ENCODE measurements at regions not wholly inside any gene's neighbourhood (a gene's known extent, or its start where the extent isn't known, plus 50 kb on each side); places are given as distances from the start of the nearest gene placed in this dataset.

DNA sequence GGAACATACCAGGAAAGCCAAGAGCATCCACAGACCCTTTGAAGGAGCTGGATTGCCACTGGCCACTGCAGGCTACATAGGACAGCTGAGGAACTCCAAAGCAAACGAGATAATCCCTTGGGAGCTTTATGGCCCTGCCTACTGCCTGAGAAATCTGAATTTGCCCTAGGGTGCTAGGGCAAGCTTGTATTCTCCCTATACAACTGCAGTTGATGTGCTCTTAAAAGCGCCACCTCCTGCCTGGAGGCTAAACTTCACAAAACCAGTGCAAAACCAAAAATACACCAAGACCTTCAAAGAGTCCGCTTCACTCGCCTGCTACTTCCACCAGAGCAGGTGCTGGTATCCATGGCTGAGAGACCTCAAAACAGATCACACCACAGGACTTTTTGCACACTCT, 99.6 kb upstream of the KRR1 start:
- DNase-seq (ENCODE audit: low read depth): no peak

DNA sequence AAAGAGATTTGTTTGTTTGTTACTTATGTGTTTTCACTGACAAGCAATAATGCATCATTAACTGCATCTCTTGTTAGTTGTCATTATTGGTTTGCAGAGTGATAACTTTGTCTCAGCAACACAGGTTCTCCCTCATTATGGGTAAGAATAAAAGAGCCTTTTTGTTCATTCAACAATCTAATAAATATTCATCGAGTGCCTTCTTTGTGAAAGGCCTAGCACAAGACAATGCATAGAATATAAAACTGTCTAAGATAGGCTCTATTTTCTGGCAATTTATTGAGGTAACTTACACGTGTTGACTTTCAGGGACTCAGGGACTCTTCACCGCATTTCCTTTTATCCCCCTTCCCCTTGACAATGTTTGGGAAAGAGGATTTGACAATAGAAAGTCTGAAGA, 95.5 kb upstream of the KRR1 start:
- DNase-seq (ENCODE audit: low read depth): no peak

DNA sequence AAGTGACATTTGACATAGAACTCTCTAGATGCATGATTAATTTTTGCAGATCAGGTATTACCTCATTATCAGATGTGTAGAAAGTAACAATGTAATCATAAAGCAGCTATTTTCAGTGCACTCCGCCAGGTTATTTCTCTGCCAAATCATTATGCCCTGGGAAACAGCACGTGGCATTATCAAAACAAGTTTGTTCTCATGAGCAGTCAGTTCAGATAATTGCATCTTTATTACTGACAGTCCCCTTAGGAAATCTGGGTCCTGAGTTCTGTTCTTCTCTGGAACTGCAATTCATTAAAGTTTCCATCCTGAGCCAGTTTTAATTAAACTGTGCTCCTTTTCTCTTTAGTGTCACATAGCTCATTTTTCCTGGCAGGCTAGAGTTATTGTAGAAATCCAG, 94.7 kb upstream of the KRR1 start:
- DNase-seq (ENCODE audit: low read depth): no peak

DNA sequence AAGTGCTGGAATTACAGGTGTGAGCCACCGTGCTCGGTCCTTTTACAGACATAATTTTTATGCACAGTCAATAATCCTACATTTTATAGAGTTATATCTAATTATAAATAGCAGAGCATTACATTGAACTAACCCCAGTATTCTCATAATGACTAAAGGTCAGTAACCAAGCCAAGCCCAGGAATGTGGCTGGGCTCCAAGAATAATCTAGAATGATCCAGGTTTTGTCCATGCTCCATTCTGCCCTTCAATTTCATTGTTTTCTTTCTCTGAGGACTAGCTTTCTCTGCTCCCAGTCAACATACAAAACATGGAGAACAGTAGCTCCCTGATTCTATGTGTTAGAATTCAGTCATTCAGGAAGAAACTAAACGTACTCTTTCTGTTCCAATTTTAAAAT, 92.1 kb upstream of the KRR1 start:
- peak; percentile 44 for DNase-seq (ENCODE audit: low read depth)

DNA sequence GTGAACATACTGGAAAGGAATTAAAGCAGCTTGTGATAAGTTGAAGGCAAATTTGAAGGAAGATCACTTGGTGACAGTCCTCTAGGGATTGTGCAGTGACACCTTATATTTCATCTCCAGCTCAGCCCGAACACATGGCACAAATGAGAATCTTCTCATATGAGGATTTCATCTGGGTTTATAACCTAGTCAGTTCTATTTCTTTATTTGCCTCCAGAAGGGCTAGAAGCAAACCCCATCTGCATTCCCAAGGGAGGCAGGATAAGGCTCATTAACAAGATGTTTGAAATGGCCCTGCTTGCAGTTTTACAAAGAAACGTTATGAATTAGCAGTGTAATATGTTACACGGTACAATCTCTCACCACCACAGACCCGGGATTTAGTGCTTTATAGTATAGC, 90.7 kb upstream of the KRR1 start:
- no peak for DNase-seq (ENCODE audit: low read depth)

DNA sequence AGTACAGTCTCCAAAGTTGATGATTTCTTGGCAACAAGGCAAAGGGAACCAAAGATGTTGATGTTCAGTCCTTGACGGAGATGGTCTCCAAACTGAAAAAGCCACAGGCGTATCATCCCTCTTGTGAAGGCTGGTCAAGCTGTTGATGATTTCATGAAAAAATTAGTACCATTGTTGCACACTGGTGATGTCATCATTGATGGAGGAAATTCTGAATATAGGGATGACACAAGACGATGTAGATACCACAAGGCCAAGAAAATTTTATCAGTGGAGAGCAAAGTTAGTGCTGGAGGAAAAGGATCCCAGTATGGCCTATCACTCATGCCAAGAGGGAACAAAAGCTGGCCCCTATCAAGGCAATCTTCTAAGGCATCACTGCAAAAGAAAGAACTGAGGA, 88.7 kb upstream of the KRR1 start:
- no peak for DNase-seq (ENCODE audit: low read depth)

DNA sequence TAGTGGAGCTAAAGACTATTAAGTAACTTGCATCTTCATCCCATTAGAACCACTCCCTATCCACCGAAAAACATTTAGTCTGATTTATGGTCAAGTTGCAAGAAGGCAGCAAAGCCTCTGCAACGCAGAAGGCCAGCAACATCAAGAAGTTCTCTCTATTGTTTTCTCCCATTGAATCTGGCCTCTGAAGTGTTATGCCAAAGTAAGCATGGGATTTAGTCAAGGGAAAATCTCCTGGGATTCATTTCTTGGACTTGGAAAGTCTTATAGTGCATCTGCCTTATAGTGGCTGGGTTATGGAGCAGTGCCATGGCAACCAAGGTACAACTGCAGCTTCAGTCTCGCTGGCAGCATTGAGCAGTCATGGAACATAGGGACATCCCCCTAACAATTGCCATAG, 87.7 kb upstream of the KRR1 start:
- no peak for DNase-seq (ENCODE audit: low read depth)

DNA sequence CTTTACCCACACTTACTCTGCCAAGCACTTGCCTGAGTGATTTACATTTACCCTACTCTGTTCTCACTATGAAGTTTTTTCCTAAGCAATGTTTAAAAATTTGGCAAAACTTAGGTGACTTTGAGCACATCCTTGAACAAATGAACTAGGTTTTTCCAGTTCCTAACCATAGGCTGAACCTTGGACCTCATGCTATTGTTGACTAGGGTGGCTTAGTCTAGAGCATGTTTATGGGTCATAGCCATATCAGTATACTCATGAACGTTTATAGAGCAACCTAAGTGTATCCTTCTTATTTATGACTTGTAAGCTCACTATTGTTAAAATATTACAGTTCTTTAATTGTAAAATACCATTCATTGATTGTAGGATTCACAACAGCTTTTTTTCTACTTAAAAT, 85.0 kb upstream of the KRR1 start:
- no peak for DNase-seq (ENCODE audit: low read depth)

DNA sequence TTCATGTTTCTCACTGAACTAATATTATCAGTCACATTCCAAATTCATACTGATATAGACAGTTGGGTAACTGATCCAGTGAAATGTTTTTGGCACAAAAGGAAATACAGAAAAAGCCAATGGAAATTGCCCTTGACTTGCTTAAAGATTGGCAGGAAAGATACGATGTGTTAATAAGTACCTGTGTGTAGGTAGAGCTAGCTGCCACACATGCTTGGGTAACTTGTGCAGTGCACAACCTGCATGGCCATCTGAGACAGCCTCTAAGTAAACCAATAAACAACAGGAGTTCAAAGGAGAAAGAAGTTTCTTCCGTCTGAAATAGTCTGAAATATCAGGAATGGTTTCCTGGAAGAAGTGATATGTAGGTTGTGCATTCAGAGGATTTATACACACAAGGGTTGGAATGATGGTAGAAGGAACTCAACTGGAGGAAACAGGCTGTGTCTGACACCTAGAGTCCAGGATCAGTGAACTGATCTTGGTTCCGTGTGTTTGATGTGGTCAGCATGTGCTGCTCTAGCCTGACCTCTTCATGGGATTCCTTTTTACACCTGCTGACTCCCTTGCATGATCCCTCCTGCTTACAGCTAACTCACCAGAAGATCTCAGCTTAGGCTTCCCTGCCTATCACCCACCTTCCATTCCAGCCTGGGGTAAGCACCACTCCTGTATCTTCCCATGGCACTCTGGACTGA, 81.4 kb upstream of the KRR1 start:
- DNase-seq (ENCODE audit: low read depth): no peak

DNA sequence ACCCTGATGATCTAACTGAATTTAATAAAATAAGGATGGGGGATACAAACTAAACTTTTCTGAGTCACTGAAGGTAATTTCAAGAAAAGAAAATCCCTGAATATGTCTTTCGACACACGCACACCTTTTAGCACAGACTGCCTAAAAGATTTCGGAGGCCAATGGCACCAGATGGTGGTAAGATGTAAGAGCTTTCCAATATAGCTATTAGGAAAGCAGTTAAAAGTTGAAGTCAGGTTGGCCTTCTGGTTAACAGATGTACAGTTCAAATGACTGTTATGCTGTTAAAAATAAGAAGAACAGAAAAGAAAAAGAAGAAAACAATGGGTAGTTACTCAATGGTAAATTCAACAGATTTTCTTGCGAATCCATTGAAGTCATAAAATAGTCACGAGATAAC, 80.7 kb upstream of the KRR1 start:
- DNase-seq (ENCODE audit: low read depth): no peak

DNA sequence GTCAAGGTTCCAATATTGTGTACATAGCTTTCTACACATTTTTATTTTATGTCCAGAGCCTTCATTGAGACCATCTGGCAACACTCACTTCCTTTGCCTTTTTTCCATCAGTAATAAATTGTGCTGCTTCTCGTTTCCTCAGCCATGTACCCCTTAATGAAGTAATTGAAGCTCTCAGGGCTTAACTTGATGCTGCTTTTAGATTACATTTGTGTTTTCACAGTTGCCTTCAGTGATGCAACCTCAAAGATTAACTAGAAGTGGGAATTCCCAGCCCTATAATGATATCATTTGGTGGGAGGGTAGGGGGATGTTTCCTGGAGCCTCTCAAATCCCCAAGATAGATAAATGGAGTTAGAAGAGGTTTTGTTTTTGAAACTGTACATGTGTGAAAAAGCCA, 80.2 kb upstream of the KRR1 start:
- DNase-seq (ENCODE audit: low read depth): no peak

DNA sequence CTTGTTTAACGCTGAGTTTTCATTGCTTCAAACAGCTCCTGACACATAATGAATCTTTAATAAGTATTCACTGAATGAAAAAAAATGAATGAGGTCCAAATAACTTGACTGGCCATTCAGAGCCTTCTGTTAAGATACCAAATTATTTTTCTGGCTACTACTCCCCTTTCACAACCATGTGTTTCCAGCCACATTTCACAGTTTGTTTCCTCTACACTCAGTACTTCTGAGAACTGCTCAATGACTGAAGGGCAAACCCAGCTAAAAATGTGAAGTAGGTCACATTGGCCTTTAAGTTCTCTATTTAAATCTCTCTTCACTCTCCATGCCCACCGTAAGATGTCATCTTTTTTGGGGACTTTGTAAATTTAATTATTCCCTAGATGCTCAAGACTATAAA, 78.4 kb upstream of the KRR1 start:
- no peak for DNase-seq (ENCODE audit: low read depth)

DNA sequence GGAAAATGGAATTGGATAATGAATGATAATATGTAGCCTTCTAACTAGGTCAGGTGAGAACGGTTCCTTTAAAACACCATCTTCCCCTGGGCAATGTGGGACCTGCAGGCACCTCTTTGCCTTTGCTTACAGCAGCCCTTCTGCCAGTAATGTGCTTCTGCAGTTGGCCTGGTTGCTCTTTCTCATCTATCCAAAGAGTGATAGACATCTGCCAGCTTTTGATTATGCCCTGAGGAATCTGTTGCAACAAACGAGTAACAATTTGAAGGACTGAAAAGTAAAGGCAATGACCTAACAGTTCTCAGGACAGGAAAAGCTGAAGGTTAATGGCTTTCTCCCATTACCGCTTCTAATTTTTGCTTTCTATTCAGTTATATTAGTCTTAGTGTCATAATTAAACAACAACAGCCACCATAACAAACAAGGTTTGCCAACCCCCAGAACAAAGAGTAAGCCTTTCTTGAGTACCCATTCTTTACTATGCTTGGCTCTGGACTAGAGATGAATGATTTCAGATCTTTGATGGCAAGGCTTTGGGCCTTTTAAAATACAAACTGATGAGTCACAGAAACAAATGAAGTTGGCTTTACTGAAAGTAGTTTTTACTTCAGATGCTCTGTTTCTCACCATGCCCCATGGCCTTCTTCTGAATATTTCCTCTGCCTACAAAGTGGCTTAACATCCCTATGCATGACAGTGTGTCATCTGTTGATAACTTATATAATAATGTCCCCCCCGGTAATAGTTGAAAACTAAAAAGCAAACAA, 76.1 kb upstream of the KRR1 start:
- DNase-seq (ENCODE audit: low read depth): peak; percentile 39

DNA sequence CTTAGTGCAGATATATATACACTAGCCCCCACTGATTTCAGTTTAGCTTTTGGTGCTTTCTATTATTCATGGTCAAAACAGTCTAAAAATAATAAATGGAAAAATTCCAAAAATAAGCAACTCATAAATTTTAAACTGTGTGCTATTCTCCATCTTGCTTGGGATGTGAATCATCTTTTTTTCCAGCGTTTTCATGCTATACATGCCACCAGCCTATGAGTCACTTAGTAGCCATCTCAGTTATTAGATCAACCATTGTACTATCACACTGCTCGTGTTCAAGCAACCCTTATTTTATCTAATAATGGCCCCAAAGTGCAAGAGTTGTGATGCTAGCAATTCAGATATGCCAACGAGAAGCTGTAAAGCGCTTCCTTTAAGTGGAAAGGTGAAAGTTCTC, 73.9 kb upstream of the KRR1 start:
- DNase-seq (ENCODE audit: low read depth): peak; percentile 63

DNA sequence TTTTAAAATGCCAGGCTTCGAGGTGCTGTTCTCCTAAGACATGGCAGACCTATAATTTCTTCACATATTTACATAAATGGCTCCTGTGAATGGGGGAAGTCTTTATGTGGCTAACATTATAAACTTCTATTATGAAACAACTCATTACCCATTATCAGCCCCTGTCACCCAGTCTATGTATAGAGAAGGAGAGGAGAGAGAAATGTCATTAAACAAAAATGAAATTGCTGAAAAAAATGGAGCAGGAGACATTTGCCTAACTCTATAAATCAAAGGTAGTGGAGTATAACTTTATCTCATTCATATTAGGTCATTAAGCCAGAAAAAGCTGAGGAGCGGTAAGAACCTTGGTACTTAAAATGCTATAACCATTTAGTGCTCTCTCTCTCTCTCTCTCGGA, 71.9 kb upstream of the KRR1 start:
- no peak for DNase-seq (ENCODE audit: low read depth)

DNA sequence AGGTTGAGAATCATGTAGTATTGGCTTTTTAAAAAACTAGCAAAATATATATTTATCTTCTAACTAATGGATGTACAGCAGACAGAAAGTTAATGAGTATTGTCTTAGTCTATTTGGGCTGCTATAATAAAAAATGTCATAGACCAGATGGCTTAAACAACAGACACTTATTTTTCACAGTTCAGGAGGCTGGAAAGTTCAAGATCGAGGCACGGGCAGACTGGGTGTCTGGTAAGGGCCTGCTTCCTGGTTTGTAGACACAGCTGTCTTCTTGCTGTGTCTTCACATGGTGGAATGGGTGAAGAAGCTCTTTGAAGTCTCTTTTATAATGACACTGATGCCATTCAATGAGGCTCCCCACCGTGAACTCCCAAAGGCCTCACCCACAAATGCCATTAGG, 70.1 kb upstream of the KRR1 start:
- DNase-seq (ENCODE audit: low read depth): no peak

DNA sequence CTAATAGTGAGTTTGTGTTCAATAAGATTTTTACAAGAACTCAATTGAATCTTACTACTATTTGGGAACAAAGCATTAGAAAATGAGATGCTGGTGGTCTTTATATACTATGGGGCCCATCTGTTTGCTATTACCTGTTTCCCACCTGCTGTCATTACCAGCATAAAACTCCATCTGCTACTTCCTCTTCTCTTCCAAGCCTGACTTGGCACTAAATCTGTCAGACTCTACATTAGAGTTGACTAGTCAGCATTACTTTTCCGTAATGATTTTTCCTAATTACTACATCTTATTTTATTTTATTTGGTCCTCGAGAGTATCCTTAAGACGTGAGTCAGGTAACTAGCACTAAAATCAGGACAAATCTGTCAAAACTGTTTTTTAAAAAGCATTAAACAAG, 68.1 kb upstream of the KRR1 start:
- no peak for DNase-seq (ENCODE audit: low read depth)

DNA sequence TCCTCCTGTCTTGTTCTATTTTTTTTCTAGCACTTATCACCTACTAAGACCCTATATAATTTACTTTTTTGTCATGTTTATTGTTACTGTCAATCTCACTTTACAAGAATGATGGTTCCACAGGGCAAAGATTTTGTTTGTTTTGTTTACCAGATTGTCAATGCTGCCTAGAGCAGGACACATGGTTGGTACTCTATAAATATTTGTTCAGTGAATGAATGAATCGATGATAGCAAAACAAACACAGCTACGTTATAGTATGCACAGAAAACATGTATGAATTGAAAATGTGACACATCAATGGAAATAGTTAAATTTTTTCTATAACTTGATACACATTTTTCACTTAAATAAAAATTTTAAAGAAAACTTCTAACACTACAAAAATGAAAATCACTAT, 67.1 kb upstream of the KRR1 start:
- DNase-seq (ENCODE audit: low read depth): no peak

DNA sequence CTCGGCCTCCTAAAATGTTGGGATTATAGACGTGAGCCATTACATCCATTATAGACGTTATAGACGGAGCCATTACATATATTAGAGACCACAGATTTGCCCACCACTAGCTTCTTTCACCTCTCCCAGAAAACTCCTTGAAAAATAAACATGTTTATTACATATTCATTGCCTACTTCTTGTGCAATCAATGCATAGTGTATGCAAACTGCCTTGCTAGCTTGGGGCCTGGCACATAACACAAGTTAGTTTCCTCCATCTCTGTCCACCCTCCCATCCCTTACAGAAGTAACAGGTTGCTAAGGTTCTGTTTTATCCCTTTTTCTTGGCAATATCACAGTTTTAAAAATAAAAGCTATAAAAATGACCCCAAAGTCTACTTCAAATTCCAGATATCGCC, 66.4 kb upstream of the KRR1 start:
- DNase-seq (ENCODE audit: low read depth): no peak

DNA sequence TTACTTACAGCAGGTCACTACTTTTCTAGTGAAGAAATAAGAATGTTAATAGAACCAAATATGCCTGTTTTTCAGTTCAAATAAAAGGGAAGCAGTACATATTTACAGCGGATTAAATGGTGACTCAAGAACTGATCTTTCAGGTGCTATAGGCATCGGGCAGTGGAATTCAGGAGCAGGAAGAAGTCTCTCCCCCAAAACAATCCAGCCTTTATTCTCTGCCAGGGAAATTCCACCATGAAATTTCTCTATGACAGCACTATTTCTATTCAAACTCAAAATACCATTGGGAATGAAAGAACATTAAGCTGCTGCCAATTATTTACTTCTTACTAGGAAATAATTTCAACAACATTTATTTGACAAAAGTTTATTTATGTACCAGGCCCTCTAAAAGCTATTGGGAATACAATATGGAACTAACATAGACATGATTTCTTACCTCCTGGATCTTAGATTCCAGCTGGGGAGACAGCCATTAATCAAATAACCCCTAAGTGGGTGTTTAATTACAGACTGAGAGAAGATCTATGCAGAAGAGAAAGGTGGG, 60.3 kb upstream of the KRR1 start:
- no peak for DNase-seq (ENCODE audit: low read depth)

DNA sequence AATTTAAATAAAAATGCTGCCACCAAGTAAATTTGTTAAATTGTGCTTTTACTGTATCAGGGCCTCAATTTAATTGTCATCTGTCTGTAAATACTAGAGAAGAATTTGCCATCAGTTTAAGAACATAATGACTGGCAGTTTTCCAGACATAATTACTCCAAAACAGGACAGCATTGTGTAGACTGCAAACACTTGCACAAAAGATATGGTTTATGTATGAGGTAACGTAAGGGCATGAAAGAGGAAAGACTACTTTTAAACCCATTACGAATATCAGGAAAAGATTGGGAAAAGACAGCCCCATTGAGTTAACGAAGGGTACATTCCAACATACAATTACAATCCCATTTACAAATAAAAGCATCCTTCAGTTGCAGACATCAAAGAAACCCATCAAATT, 59.8 kb upstream of the KRR1 start:
- no peak for DNase-seq (ENCODE audit: low read depth)

DNA sequence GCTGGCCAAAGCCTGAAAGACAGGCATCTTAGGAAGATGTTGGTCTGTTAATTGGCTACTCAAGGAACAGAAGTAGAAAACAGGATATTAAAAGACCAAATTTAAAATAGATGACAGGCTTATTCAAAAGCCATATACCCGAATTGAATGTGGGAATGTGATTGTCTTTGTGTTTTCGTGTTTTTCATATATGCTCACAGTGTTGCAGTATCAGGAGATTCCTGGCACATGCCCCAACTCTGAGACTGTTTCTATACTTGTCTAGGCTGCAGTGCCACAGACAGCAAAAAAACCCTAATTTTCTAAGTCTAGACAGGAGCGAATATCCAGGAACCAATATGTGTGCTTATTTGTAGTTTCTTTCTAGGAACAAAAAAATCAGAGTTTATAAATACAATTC, 57.4 kb upstream of the KRR1 start:
- no peak for DNase-seq (ENCODE audit: low read depth)

DNA sequence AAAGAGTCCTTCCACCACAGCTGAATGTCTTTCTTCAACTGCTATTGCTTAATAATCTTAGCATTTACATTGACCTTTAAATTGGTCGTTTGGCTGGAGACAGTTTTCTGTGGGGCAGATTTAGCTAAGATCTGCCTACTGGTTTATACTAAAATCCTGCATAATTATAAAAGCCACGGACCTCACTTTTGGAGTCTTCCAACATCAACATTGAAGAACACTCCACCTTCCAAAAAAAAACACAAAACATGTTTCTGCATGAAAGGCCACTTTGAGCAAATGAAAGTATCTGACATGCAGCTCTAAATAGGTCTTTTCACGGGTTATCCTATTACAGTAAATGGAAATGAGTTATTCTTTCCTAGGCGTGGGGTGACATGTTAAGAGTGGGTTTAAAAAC, 57.0 kb upstream of the KRR1 start:
- no peak for DNase-seq (ENCODE audit: low read depth)

DNA sequence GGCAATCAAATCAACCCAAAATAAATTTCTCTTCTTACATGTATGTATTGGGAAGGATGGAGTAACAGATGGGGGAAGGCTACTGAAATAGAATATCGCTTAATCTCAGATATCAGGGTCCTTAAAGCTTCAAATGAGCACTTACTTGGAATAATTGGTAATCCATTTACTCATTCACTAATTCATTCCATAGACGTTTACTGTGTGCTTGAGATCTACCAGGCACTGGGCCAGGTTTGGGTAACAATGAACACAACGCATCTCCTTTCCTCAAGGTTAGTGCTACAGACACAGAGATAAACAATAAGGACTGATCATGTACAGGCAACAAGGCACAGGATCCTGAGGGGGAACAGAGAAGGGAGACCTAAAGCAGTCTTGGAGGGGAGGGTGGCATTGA, 54.4 kb upstream of the KRR1 start:
- no peak for DNase-seq (ENCODE audit: low read depth)

Data from renal cortical epithelial cell (primary cell).